ENCODE measurements at regions not wholly inside any gene's neighbourhood (a gene's known extent, or its start where the extent isn't known, plus 50 kb on each side); places are given as distances from the start of the nearest gene placed in this dataset.
"Not testable (repeated sequence)": the region's sequence is repeated elsewhere in the genome, so short reads cannot be mapped to it uniquely, and the experiment has no call there.

- POLR2A ChIA-PET, result no interaction called here
- Mint-ChIP-seq H3K4me1 (ENCODE audit: low read depth) (no peaks in the 10 kb centered on the region), H3K27ac (no peak overlapping the region), H3K9me3 (peaks cover 2% of the 10 kb centered on the region), H3K36me3 (no peaks in the 10 kb centered on the region), H3K4me3 (no peak overlapping the region), H3K27me3 (no peaks in the 10 kb centered on the region)
- intact Hi-C loops (cut with micrococcal nuclease), result no loop called here
- CTCF ChIA-PET, result no interaction called here
- DNase-seq, result no peak
These were observed 521.8 kb downstream of the RMST start for GRCh38 chr12:97984436-97984835.

- Mint-ChIP-seq H3K36me3 (no peaks in the 10 kb centered on the region), H3K9me3 (peaks cover 2% of the 10 kb centered on the region), H3K4me3 (no peak overlapping the region), H3K4me1 (ENCODE audit: low read depth) (no peaks in the 10 kb centered on the region), H3K27ac (no peak overlapping the region), H3K27me3 (no peaks in the 10 kb centered on the region)
- ChIA-PET POLR2A (no interaction called here), CTCF (no interaction called here)
- intact Hi-C loops (cut with micrococcal nuclease), result no loop called here
- no peak for DNase-seq
These were observed 522.5 kb downstream of the RMST start for GRCh38 chr12:97984974-97985580.

- intact Hi-C loops (cut with micrococcal nuclease), result no loop called here
- DNase-seq, result no peak
- no peaks in the 10 kb centered on the region for H3K36me3 Mint-ChIP-seq
- peaks cover 2% of the 10 kb centered on the region for H3K9me3 Mint-ChIP-seq
- no peak overlapping the region for H3K27ac Mint-ChIP-seq
- H3K4me1 Mint-ChIP-seq (ENCODE audit: low read depth), result no peaks in the 10 kb centered on the region
- H3K4me3 Mint-ChIP-seq, result no peak overlapping the region
- CTCF ChIA-PET, result no interaction called here
- POLR2A ChIA-PET, result no interaction called here
- H3K27me3 Mint-ChIP-seq, result no peaks in the 10 kb centered on the region
These were observed 523.2 kb downstream of the RMST start for GRCh38 chr12:97985834-97986233.

- POLR2A ChIA-PET; H3K27me3 Mint-ChIP-seq; DNase-seq; H3K4me1 Mint-ChIP-seq (ENCODE audit: low read depth); H3K4me3 Mint-ChIP-seq; intact Hi-C loops (cut with micrococcal nuclease); H3K27ac Mint-ChIP-seq; H3K36me3 Mint-ChIP-seq; H3K9me3 Mint-ChIP-seq; CTCF ChIA-PET: not testable (repeated sequence)
These were observed 526.0 kb downstream of the RMST start for GRCh38 chr12:97988588-97988987.

- no peaks in the 10 kb centered on the region for H3K36me3 Mint-ChIP-seq
- DNase-seq, result no peak
- ChIA-PET CTCF (no interaction called here), POLR2A (no interaction called here)
- H3K4me1 Mint-ChIP-seq (ENCODE audit: low read depth), result no peaks in the 10 kb centered on the region
- peaks cover 6% of the 10 kb centered on the region for H3K9me3 Mint-ChIP-seq
- intact Hi-C loops (cut with micrococcal nuclease), result no loop called here
- no peak overlapping the region for H3K4me3 Mint-ChIP-seq
- no peaks in the 10 kb centered on the region for H3K27me3 Mint-ChIP-seq
- H3K27ac Mint-ChIP-seq, result no peak overlapping the region
These were observed 525.9 kb upstream of the TMPO start for GRCh38 chr12:97989366-97989940.

GRCh38 chr12:97994746-97995484 is 520.5 kb upstream of the TMPO start:
- no peaks in the 10 kb centered on the region for H3K4me1 Mint-ChIP-seq (ENCODE audit: low read depth)
- intact Hi-C loops (cut with micrococcal nuclease), result no loop called here
- ChIA-PET POLR2A (no interaction called here), CTCF (no interaction called here)
- H3K27me3 Mint-ChIP-seq, result no peaks in the 10 kb centered on the region
- H3K27ac Mint-ChIP-seq, result no peak overlapping the region
- no peak for DNase-seq
- peaks cover 5% of the 10 kb centered on the region for H3K9me3 Mint-ChIP-seq
- no peak overlapping the region for H3K4me3 Mint-ChIP-seq
- H3K36me3 Mint-ChIP-seq, result no peaks in the 10 kb centered on the region

GRCh38 chr12:97995559-97995958 is 519.8 kb upstream of the TMPO start:
- intact Hi-C loops (cut with micrococcal nuclease), result no loop called here

GRCh38 chr12:98001430-98001829 is 514.0 kb upstream of the TMPO start:
- no peaks in the 10 kb centered on the region for H3K4me1 Mint-ChIP-seq (ENCODE audit: low read depth)
- CTCF ChIA-PET, result interaction anchor here (1.6 kb wide), 1 partner anchor 58 kb away, joined by 4 read pairs; no protein-coding TSS in a partner anchor
- intact Hi-C loops (cut with micrococcal nuclease), result no loop called here

More at GRCh38 chr12:97995559-97995958, 519.8 kb upstream of the TMPO start:
- Mint-ChIP-seq H3K36me3 (no peaks in the 10 kb centered on the region), H3K4me3 (no peak overlapping the region), H3K27me3 (no peaks in the 10 kb centered on the region), H3K9me3 (peaks cover 5% of the 10 kb centered on the region), H3K27ac (no peak overlapping the region), H3K4me1 (ENCODE audit: low read depth) (no peaks in the 10 kb centered on the region)
- ChIA-PET POLR2A (no interaction called here), CTCF (no interaction called here)
- no peak for DNase-seq

GRCh38 chr12:98002887-98003493 is 512.4 kb upstream of the TMPO start:
- Mint-ChIP-seq H3K36me3 (no peaks in the 10 kb centered on the region), H3K27me3 (peaks cover 6% of the 10 kb centered on the region), H3K4me3 (no peak overlapping the region), H3K4me1 (ENCODE audit: low read depth) (no peaks in the 10 kb centered on the region), H3K9me3 (no peaks in the 10 kb centered on the region), H3K27ac (no peak overlapping the region)
- intact Hi-C loops (cut with micrococcal nuclease), result no loop called here
- ChIA-PET POLR2A (no interaction called here), CTCF (interaction anchor here (0.6 kb wide), 1 partner anchor 659 kb away, joined by 3 read pairs; no protein-coding TSS in a partner anchor)
- peak; percentile 37 for DNase-seq

More at GRCh38 chr12:98001430-98001829, 514.0 kb upstream of the TMPO start:
- no peak for DNase-seq
- Mint-ChIP-seq H3K27ac (no peak overlapping the region), H3K9me3 (no peaks in the 10 kb centered on the region), H3K27me3 (peaks cover 6% of the 10 kb centered on the region), H3K4me3 (no peak overlapping the region), H3K36me3 (no peaks in the 10 kb centered on the region)
- POLR2A ChIA-PET, result no interaction called here

- CTCF ChIA-PET, result no interaction called here
- H3K4me3 Mint-ChIP-seq, result no peak overlapping the region
These were observed 507.4 kb upstream of the TMPO start for GRCh38 chr12:98007963-98008362.

GRCh38 chr12:98013560-98013959 is 501.8 kb upstream of the TMPO start:
- H3K4me1 Mint-ChIP-seq (ENCODE audit: low read depth), result no peaks in the 10 kb centered on the region
- intact Hi-C loops (cut with micrococcal nuclease), result no loop called here
- ChIA-PET POLR2A (no interaction called here), CTCF (no interaction called here)
- H3K9me3 Mint-ChIP-seq, result peaks cover 2% of the 10 kb centered on the region
- H3K27me3 Mint-ChIP-seq, result no peaks in the 10 kb centered on the region
- no peak overlapping the region for H3K4me3 Mint-ChIP-seq
- DNase-seq, result no peak
- H3K27ac Mint-ChIP-seq, result no peak overlapping the region
- no peaks in the 10 kb centered on the region for H3K36me3 Mint-ChIP-seq

More at GRCh38 chr12:98007963-98008362, 507.4 kb upstream of the TMPO start:
- no peaks in the 10 kb centered on the region for H3K36me3 Mint-ChIP-seq
- no peaks in the 10 kb centered on the region for H3K9me3 Mint-ChIP-seq
- no peaks in the 10 kb centered on the region for H3K4me1 Mint-ChIP-seq (ENCODE audit: low read depth)
- no peak for DNase-seq
- no peak overlapping the region for H3K27ac Mint-ChIP-seq
- intact Hi-C loops (cut with micrococcal nuclease), result no loop called here
- H3K27me3 Mint-ChIP-seq, result peaks cover 3% of the 10 kb centered on the region
- POLR2A ChIA-PET, result no interaction called here

- Mint-ChIP-seq H3K9me3 (peaks cover 2% of the 10 kb centered on the region), H3K4me3 (no peak overlapping the region), H3K27me3 (no peaks in the 10 kb centered on the region), H3K27ac (no peak overlapping the region), H3K4me1 (ENCODE audit: low read depth) (no peaks in the 10 kb centered on the region), H3K36me3 (no peaks in the 10 kb centered on the region)
- no peak for DNase-seq
- intact Hi-C loops (cut with micrococcal nuclease), result no loop called here
- ChIA-PET CTCF (interaction anchor here (0.6 kb wide), 1 partner anchor 230 kb away, joined by 4 read pairs; no protein-coding TSS in a partner anchor), POLR2A (no interaction called here)
These were observed 496.6 kb upstream of the TMPO start for GRCh38 chr12:98018836-98019235.

Measured in activated CD4-positive, alpha-beta memory T cell treated with anti-CD3 and anti-CD28 coated beads for 36 hours (primary cell).